ENCODE measurements at regions not wholly inside any gene's neighbourhood (a gene's known extent, or its start where the extent isn't known, plus 50 kb on each side); places are given as distances from the start of the nearest gene placed in this dataset.

GRCh38 chr5:179497636-179498340, 52.6 kb upstream of the RUFY1 start:
- intact Hi-C loops (cut with DNase I; ENCODE audit: low total_unique reads), result loop anchor here (10.0 kb wide), 1 partner anchor 153 kb away; the partner anchor contains the start of gene ADAMTS2
- Histone ChIP-seq H3K4me3 (no peak overlapping the region), H3K27me3 (peaks cover 0 to 4% of the 10 kb centered on the region in 2 donors), H3K9me3 (no peaks in the 10 kb centered on the region), H3K36me3 (no peaks in the 10 kb centered on the region), H3K4me1 (no peaks in the 10 kb centered on the region), H3K27ac (no peak overlapping the region)
- DNase-seq, result no peak
- TF ChIP-seq CTCF (IDR thresholded peaks at IDR 0.05) (no peak), POLR2A (IDR thresholded peaks at IDR 0.05) (no peak)

GRCh38 chr5:179495906-179496455, 54.4 kb upstream of the RUFY1 start:
- no peak for DNase-seq
- Histone ChIP-seq H3K36me3 (no peaks in the 10 kb centered on the region), H3K9me3 (no peaks in the 10 kb centered on the region), H3K27ac (no peak overlapping the region), H3K4me1 (no peaks in the 10 kb centered on the region), H3K4me3 (no peak overlapping the region), H3K27me3 (peaks cover 0 to 4% of the 10 kb centered on the region in 2 donors)
- no peak for TF ChIP-seq POLR2A (IDR thresholded peaks at IDR 0.05)
- TF ChIP-seq CTCF (IDR thresholded peaks at IDR 0.05), result no peak
- intact Hi-C loops (cut with DNase I; ENCODE audit: low total_unique reads), result loop anchor here (10.0 kb wide), 1 partner anchor 151 kb away; the partner anchor contains the start of gene ADAMTS2

GRCh38 chr5:179494774-179495526, 55.4 kb upstream of the RUFY1 start:
- no peak for DNase-seq
- Histone ChIP-seq H3K9me3 (no peaks in the 10 kb centered on the region), H3K4me1 (no peaks in the 10 kb centered on the region), H3K27ac (no peak overlapping the region), H3K36me3 (no peaks in the 10 kb centered on the region), H3K27me3 (peaks cover 0 to 4% of the 10 kb centered on the region in 2 donors), H3K4me3 (no peak overlapping the region)
- TF ChIP-seq CTCF (IDR thresholded peaks at IDR 0.05), result no peak
- TF ChIP-seq POLR2A (IDR thresholded peaks at IDR 0.05), result no peak
- intact Hi-C loops (cut with DNase I; ENCODE audit: low total_unique reads), result loop anchor here (5.0 to 10.0 kb wide), 2 partner anchors 150 to 328 kb away; partner anchors contain the start of gene ADAMTS2

- no peak for DNase-seq
- no peak overlapping the region for H3K27ac ChIP-seq
- no peaks in the 10 kb centered on the region for H3K4me1 ChIP-seq
- intact Hi-C loops (cut with DNase I; ENCODE audit: low total_unique reads), result no loop called here
- no peaks in the 10 kb centered on the region for H3K36me3 ChIP-seq
- TF ChIP-seq CTCF (IDR thresholded peaks at IDR 0.05), result no peak
- no peak for TF ChIP-seq POLR2A (IDR thresholded peaks at IDR 0.05)
- H3K27me3 ChIP-seq, result peaks cover 0 to 3% of the 10 kb centered on the region in 2 donors
- no peak overlapping the region for H3K4me3 ChIP-seq
- H3K9me3 ChIP-seq, result no peaks in the 10 kb centered on the region
Measured at GRCh38 chr5:179488975-179489374, 61.4 kb upstream of the RUFY1 start.

GRCh38 chr5:179488491-179488890, 61.9 kb upstream of the RUFY1 start:
- Histone ChIP-seq H3K4me3 (no peak overlapping the region), H3K27ac (no peak overlapping the region), H3K27me3 (no peaks in the 10 kb centered on the region), H3K9me3 (no peaks in the 10 kb centered on the region), H3K36me3 (no peaks in the 10 kb centered on the region), H3K4me1 (no peaks in the 10 kb centered on the region)
- TF ChIP-seq CTCF (IDR thresholded peaks at IDR 0.05) (no peak), POLR2A (IDR thresholded peaks at IDR 0.05) (no peak)
- no peak for DNase-seq
- intact Hi-C loops (cut with DNase I; ENCODE audit: low total_unique reads), result no loop called here

Data from uterus (tissue), 3 donors.